Immature natural killer cell (primary cell): ENCODE measurements at regions not wholly inside any gene's neighbourhood (a gene's known extent, or its start where the extent isn't known, plus 50 kb on each side); places are given as distances from the start of the nearest gene placed in this dataset.

Experiments
- DNase-seq, 3 donors: peaks; one replicate each; pipeline ENCODE4 v3.0.0; 2022; ENCODE audit warnings: mixed read lengths in 1 of 3
- H3K27ac Mint-ChIP-seq, 6 donors: one replicate each; pipeline ENCODE4 v1.8.0; 2020; ENCODE audit warnings: mixed read lengths in 6 of 6, mild to moderate bottlenecking in 5 of 6, inconsistent platforms in 4 of 6, moderate library complexity in 3 of 6
- H3K27me3 Mint-ChIP-seq, 3 donors: one replicate each; pipeline ENCODE4 v1.8.0; 2020 to 2021; ENCODE audit warnings: low read depth in 3 of 3, mild to moderate bottlenecking in 3 of 3, mixed read lengths in 3 of 3, moderate library complexity in 3 of 3, inconsistent platforms in 1 of 3
- H3K36me3 Mint-ChIP-seq, 3 donors: one replicate each; pipeline ENCODE4 v1.8.0; 2020; ENCODE audit warnings: mixed read lengths in 3 of 3, inconsistent platforms in 2 of 3, mild to moderate bottlenecking in 2 of 3
- H3K4me1 Mint-ChIP-seq, 2 donors: one replicate each; pipeline ENCODE4 v1.8.0; 2020; ENCODE audit warnings: inconsistent platforms in 2 of 2, mild to moderate bottlenecking in 2 of 2, mixed read lengths in 2 of 2, moderate library complexity in 1 of 2
- H3K4me3 Mint-ChIP-seq, 5 donors: one replicate each; pipeline ENCODE4 v1.8.0; 2020; ENCODE audit warnings: mild to moderate bottlenecking in 5 of 5, mixed read lengths in 5 of 5, inconsistent platforms in 3 of 5, moderate library complexity in 3 of 5
- H3K9me3 Mint-ChIP-seq, 6 donors: one replicate each; pipeline ENCODE4 v1.8.0; 2020; ENCODE audit warnings: mild to moderate bottlenecking in 6 of 6, mixed read lengths in 6 of 6, inconsistent platforms in 4 of 6, moderate library complexity in 3 of 6

DNA sequence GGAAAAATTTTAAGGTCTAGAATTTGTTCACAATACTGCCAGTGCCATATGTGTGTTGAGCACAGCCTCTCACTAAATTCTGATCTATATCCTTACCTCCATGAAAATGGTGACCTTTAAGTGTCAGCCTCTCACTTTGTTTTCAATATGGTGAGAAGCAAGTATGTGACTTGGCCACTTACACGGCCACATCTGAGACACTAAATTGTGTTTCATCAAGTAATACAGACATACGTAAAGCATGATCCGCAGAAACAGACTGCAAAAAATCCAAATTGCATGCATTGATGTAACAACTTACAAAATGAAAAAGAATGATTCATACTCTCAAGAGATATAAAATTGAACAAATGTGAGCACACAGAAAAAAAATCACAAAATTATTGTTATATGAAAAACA, 55.2 kb upstream of the UGP2 start:
- Mint-ChIP-seq H3K27ac (no peak overlapping the region), H3K27me3 (peaks cover 0 to 2% (median 2%) of the 10 kb centered on the region in 3 donors), H3K4me3 (no peak overlapping the region), H3K36me3 (no peaks in the 10 kb centered on the region), H3K9me3 (no peaks in the 10 kb centered on the region), H3K4me1 (no peaks in the 10 kb centered on the region)
- no peak for DNase-seq

DNA sequence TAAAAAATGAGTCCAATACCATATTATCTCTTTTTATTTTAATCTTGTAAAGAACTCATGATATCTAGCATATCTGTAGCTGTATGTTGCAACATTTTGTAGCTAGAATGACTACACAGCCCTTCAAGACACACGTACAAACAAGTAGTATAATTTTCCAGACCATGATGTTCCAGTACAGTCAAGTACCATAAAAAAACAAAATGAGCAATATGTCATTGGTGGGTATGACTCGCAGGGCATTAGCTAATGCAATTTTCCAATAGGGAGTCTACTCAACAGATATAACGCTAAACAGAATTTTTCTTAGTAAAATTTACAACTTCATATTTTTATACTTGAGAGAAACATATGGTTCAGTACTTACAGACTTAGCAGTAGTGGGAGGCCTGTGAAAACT, 53.6 kb upstream of the UGP2 start:
- H3K4me1 Mint-ChIP-seq, result no peaks in the 10 kb centered on the region
- no peak overlapping the region for H3K27ac Mint-ChIP-seq
- no peaks in the 10 kb centered on the region for H3K9me3 Mint-ChIP-seq
- peaks cover 0 to 2% (median 2%) of the 10 kb centered on the region in 3 donors for H3K27me3 Mint-ChIP-seq
- H3K36me3 Mint-ChIP-seq, result no peaks in the 10 kb centered on the region
- H3K4me3 Mint-ChIP-seq, result no peak overlapping the region
- DNase-seq, result no peak

DNA sequence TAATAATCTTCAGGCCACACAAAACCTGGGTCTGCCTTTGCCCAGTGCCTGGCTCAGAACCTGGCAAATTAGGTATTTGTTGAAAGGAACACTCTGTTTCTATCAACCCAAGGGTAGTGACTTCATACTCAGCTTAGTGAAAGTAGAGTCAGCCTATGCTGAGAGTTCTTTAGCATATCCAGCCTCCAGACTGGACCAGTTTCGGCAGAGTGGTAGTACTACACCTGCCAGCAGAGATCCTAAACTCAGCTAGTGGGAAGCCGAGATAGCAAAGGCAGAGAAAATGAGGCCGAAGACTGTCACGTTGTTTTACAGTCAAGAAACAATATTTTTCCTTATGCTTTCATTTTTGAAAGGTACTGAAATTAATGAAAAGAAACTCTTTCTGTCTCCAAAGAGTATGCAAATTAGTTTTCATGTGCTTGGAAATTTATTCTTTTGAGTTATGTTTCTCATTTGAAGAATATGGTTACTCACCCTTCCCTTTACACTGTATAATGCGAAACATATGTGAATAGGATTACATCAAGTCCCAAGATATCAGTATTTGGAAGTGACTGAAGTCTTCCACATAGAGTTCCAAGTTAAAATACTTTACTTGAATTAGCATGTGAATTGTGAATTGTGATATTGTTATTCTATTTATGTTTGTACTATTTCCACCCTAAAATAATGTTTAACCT, 52.2 kb upstream of the UGP2 start:
- Mint-ChIP-seq H3K27me3 (peaks cover 0 to 2% (median 2%) of the 10 kb centered on the region in 3 donors), H3K4me1 (no peaks in the 10 kb centered on the region), H3K4me3 (no peak overlapping the region), H3K9me3 (no peaks in the 10 kb centered on the region), H3K27ac (no peak overlapping the region), H3K36me3 (no peaks in the 10 kb centered on the region)
- DNase-seq, result no peak

DNA sequence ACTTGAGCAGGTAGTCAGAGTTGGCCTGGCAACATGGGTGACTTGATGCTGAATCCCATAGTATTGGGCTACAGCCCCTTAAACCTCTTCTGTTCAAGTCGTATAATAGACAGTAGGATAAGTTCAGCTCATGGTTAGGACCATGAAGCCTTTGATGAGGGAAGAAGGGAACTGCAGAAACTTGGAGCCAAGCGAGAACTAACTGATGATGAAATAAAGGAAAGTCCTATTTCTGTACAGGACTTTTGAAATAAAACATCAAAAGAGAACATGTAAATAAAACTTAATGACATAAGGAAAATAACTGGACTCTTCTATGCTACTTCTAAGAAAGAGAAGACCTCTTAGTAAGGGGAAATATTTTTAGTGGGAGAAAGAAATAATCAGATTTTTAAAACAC, 51.2 kb upstream of the UGP2 start:
- H3K36me3 Mint-ChIP-seq, result no peaks in the 10 kb centered on the region
- no peaks in the 10 kb centered on the region for H3K4me1 Mint-ChIP-seq
- H3K4me3 Mint-ChIP-seq, result no peak overlapping the region
- no peak for DNase-seq
- peaks cover 2% of the 10 kb centered on the region in 3 donors for H3K27me3 Mint-ChIP-seq
- H3K27ac Mint-ChIP-seq, result no peak overlapping the region
- H3K9me3 Mint-ChIP-seq, result no peaks in the 10 kb centered on the region

DNA sequence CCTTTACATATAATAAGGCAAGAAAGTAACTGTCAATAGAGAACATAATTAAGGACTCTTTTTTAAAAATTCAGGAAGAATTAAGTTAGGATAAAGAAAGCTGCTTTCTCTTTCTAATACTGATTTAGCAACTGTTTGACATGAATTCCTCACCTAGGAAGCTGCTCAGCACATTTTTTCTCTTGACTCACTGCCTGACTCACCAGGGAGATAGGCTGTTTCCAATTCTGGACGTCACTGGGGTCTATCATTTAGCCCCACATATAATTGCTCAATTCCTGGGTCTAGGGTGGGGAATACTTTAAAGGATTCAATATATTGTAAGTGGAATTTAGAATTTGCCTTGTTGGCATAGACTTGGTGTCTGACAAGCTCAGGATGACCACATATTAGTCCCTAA, 50.8 kb upstream of the UGP2 start:
- Mint-ChIP-seq H3K27me3 (peaks cover 2% of the 10 kb centered on the region in 3 donors), H3K36me3 (no peaks in the 10 kb centered on the region), H3K27ac (no peak overlapping the region), H3K9me3 (no peaks in the 10 kb centered on the region), H3K4me1 (no peaks in the 10 kb centered on the region), H3K4me3 (no peak overlapping the region)
- DNase-seq, result no peak

DNA sequence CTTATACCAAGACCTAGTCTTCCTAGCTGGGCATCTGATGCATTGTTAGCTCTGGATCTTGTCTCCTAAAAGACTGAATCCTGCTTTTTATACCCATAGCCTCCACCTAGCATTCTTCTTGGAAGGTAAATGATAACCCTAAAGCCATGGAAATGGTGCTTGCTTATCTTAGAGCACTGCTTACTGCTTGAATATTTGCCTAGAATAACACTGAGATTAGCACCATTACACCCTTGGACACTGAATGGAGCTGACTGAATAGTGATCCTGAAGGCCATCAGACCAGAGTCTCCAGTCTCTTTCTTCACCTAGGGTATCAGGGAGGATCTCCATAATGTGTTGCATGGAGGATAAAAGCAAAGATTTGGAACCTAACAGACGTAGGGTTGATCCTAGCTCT, 50.3 kb upstream of the UGP2 start:
- no peaks in the 10 kb centered on the region for H3K36me3 Mint-ChIP-seq
- no peak overlapping the region for H3K27ac Mint-ChIP-seq
- H3K27me3 Mint-ChIP-seq, result peaks cover 2% of the 10 kb centered on the region in 3 donors
- no peak overlapping the region for H3K4me3 Mint-ChIP-seq
- no peaks in the 10 kb centered on the region for H3K9me3 Mint-ChIP-seq
- DNase-seq, result no peak
- H3K4me1 Mint-ChIP-seq, result no peaks in the 10 kb centered on the region
